Activated CD8-positive, alpha-beta T cell treated with anti-CD3 and anti-CD28 coated beads, Interleukin-2, amount 10 ng/mL, durations not matched to agents 7 days and 5 days (primary cell): ENCODE measurements at regions not wholly inside any gene's neighbourhood (a gene's known extent, or its start where the extent isn't known, plus 50 kb on each side); places are given as distances from the start of the nearest gene placed in this dataset.

Experiments used
- ATAC-seq: fragments of 150-1000 bp; cut with Tn5 transposase; one replicate; pipeline ENCODE4 v1.10.0; 2021; ENCODE audit warnings: moderate library complexity
- CTCF ChIA-PET: fragments of 350-600 bp; sonication (Branson Sonifier 250); formaldehyde crosslinking; loops from one replicate; lab custom pipeline; 2021; ENCODE audit warnings: antibody characterized with exemption; lab: Charles Lee
- POLR2A ChIA-PET: fragments of 350-600 bp; sonication (Branson Sonifier 250); formaldehyde crosslinking; loops from one replicate; lab custom pipeline; 2021; ENCODE audit warnings: antibody characterized with exemption; lab: Charles Lee
- DNase-seq: peaks from one replicate; pipeline ENCODE4 v3.0.0-alpha.2; 2020
- H3K27ac Mint-ChIP-seq: one replicate; pipeline ENCODE4 v1.8.0; 2021; ENCODE audit warnings: mild to moderate bottlenecking, mixed read lengths
- H3K27me3 Mint-ChIP-seq: one replicate; pipeline ENCODE4 v1.8.0; 2021; ENCODE audit warnings: low read depth, mixed read lengths
- H3K36me3 Mint-ChIP-seq: one replicate; pipeline ENCODE4 v1.8.0; 2021; ENCODE audit warnings: low read depth, mixed read lengths
- H3K4me1 Mint-ChIP-seq: one replicate; pipeline ENCODE4 v1.8.0; 2021; ENCODE audit warnings: low read depth, mixed read lengths
- H3K4me3 Mint-ChIP-seq: one replicate; pipeline ENCODE4 v1.8.0; 2021; ENCODE audit warnings: mild to moderate bottlenecking, mixed read lengths
- H3K9me3 Mint-ChIP-seq: one replicate; pipeline ENCODE4 v1.8.0; 2022; ENCODE audit warnings: mixed read lengths; ENCODE audit not compliant: insufficient read depth

- ChIA-PET CTCF (no interaction called here), POLR2A (no interaction called here)
- no peak for ATAC-seq
Measured at GRCh38 chr3:150142936-150143335, 172.2 kb upstream of the PFN2 start.

DNA sequence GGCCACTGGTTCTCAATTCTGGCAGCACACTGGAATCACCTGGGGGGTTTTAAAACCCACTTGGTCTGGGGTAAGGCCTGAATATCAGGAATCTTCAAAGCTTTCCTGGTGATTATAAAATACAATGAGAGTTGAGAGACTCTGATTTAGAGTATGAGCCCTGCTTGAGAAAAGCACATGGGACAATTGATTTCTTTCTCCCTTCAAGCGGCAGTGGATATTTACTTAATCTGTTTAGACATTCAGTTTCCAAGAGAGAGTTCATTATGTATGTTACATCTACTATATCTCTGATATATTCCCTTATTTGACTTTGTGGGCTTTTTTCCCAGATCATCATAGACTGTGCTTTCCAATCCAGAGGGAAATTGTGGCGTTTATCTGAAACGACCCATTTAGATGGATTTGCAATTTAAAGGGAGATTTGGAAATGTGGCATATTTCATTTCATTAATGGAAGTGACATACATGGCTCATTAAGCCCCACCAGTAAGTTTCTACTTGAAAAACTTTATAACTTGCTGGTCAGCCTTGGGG is 171.2 kb upstream of the PFN2 start:
- no peak overlapping the region for H3K4me3 Mint-ChIP-seq
- H3K36me3 Mint-ChIP-seq, result no peaks in the 10 kb centered on the region
- ChIA-PET POLR2A (no interaction called here), CTCF (no interaction called here)
- DNase-seq (no peak), ATAC-seq (no peak)
- peaks cover 5% of the 10 kb centered on the region for H3K27me3 Mint-ChIP-seq
- H3K9me3 Mint-ChIP-seq, result no peaks in the 10 kb centered on the region
- no peak overlapping the region for H3K27ac Mint-ChIP-seq
- H3K4me1 Mint-ChIP-seq, result no peaks in the 10 kb centered on the region

More at GRCh38 chr3:150142936-150143335, 172.2 kb upstream of the PFN2 start:
- DNase-seq, result no peak
- Mint-ChIP-seq H3K27ac (no peak overlapping the region), H3K36me3 (no peaks in the 10 kb centered on the region), H3K4me1 (peaks cover 4% of the 10 kb centered on the region), H3K4me3 (no peak overlapping the region), H3K9me3 (no peaks in the 10 kb centered on the region), H3K27me3 (peaks cover 3% of the 10 kb centered on the region)

- H3K27ac Mint-ChIP-seq, result no peak overlapping the region
- ChIA-PET POLR2A (interaction anchor here (0.6 to 0.7 kb wide), 2 partner anchors 19 to 95 kb away, joined by 3 read pairs; no protein-coding TSS in a partner anchor), CTCF (no interaction called here)
- H3K4me3 Mint-ChIP-seq, result no peak overlapping the region
- no peaks in the 10 kb centered on the region for H3K4me1 Mint-ChIP-seq
- no peaks in the 10 kb centered on the region for H3K9me3 Mint-ChIP-seq
- ATAC-seq, result no peak
- peaks cover 10% of the 10 kb centered on the region for H3K27me3 Mint-ChIP-seq
- H3K36me3 Mint-ChIP-seq, result no peaks in the 10 kb centered on the region
- no peak for DNase-seq
Measured at GRCh38 chr3:150140614-150141321, 170.1 kb upstream of the PFN2 start.

- H3K4me3 Mint-ChIP-seq, result no peak overlapping the region
- H3K36me3 Mint-ChIP-seq, result no peaks in the 10 kb centered on the region
- H3K4me1 Mint-ChIP-seq, result no peaks in the 10 kb centered on the region
- ChIA-PET POLR2A (no interaction called here), CTCF (no interaction called here)
- DNase-seq, result no peak
- H3K27me3 Mint-ChIP-seq, result peaks cover 12% of the 10 kb centered on the region
- no peaks in the 10 kb centered on the region for H3K9me3 Mint-ChIP-seq
- H3K27ac Mint-ChIP-seq, result no peak overlapping the region
- ATAC-seq, result no peak
Measured at GRCh38 chr3:150138824-150139223, 168.1 kb upstream of the PFN2 start.

- ATAC-seq (no peak), DNase-seq (no peak)
- H3K4me1 Mint-ChIP-seq, result no peaks in the 10 kb centered on the region
- no peaks in the 10 kb centered on the region for H3K36me3 Mint-ChIP-seq
- H3K27me3 Mint-ChIP-seq, result peaks cover 12% of the 10 kb centered on the region
- no peaks in the 10 kb centered on the region for H3K9me3 Mint-ChIP-seq
- H3K4me3 Mint-ChIP-seq, result no peak overlapping the region
- POLR2A ChIA-PET, result no interaction called here
- no peak overlapping the region for H3K27ac Mint-ChIP-seq
- CTCF ChIA-PET, result no interaction called here
Measured at GRCh38 chr3:150136242-150136641, 165.5 kb upstream of the PFN2 start.

DNA sequence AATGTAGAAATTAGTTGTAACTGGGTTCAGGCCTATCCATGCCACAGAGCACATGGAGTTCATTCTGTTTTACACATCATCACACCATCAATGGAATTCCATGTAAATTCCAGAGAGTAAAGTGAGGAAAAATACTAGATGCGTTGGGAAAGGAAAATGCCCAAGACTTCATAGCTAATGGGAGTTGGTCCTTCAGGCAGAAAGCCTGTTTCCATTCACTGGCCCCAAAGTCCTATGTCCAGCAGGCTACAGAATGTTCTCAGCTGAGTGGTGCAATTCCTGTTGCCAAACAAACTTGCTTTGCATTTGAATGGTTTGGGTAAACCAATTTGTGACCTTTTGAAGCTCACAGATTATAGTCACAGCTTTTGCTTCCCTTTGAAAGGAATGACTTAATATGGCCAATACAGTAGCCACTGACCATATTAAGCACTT is 164.6 kb upstream of the PFN2 start:
- Mint-ChIP-seq H3K27ac (no peak overlapping the region), H3K9me3 (no peaks in the 10 kb centered on the region), H3K4me1 (no peaks in the 10 kb centered on the region), H3K4me3 (no peak overlapping the region), H3K27me3 (peaks cover 12% of the 10 kb centered on the region), H3K36me3 (no peaks in the 10 kb centered on the region)
- ATAC-seq, result no peak
- ChIA-PET POLR2A (no interaction called here), CTCF (no interaction called here)
- DNase-seq, result no peak

- DNase-seq (no peak), ATAC-seq (no peak)
- Mint-ChIP-seq H3K36me3 (no peaks in the 10 kb centered on the region), H3K4me3 (no peak overlapping the region), H3K9me3 (no peaks in the 10 kb centered on the region), H3K27ac (no peak overlapping the region), H3K4me1 (no peaks in the 10 kb centered on the region), H3K27me3 (peaks cover 16% of the 10 kb centered on the region)
- POLR2A ChIA-PET, result no interaction called here
- CTCF ChIA-PET, result no interaction called here
Measured at GRCh38 chr3:150133293-150133692, 162.6 kb upstream of the PFN2 start.

- no peak overlapping the region for H3K4me3 Mint-ChIP-seq
- no peak overlapping the region for H3K27ac Mint-ChIP-seq
- no peaks in the 10 kb centered on the region for H3K9me3 Mint-ChIP-seq
- ATAC-seq (no peak), DNase-seq (no peak)
- no peaks in the 10 kb centered on the region for H3K4me1 Mint-ChIP-seq
- ChIA-PET CTCF (no interaction called here), POLR2A (no interaction called here)
- H3K27me3 Mint-ChIP-seq, result peaks cover 16% of the 10 kb centered on the region
- H3K36me3 Mint-ChIP-seq, result no peaks in the 10 kb centered on the region
Measured at GRCh38 chr3:150132101-150132749, 161.5 kb upstream of the PFN2 start.

DNA sequence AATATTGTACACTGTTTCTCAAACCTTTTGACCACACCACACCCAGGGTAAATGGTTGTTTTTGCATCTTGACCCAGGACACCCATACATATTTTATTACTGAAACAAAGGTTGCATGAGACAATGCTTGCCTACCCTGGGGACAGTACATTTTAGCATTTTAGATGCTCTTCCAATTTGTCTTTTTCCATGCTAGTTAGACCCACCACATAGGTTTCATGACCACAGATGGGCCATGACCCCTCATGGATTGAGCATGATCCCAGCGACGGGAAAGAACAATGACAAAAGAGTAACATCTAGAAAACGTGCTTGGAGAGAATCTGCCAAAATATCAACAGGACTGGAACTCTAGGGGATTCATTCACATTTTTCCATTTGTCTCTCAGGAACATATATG is 161.0 kb upstream of the PFN2 start:
- no peak for ATAC-seq
- DNase-seq, result no peak
- no peaks in the 10 kb centered on the region for H3K36me3 Mint-ChIP-seq
- no peaks in the 10 kb centered on the region for H3K4me1 Mint-ChIP-seq
- H3K4me3 Mint-ChIP-seq, result no peak overlapping the region
- no peak overlapping the region for H3K27ac Mint-ChIP-seq
- H3K9me3 Mint-ChIP-seq, result no peaks in the 10 kb centered on the region
- CTCF ChIA-PET, result no interaction called here
- POLR2A ChIA-PET, result no interaction called here
- H3K27me3 Mint-ChIP-seq, result peaks cover 12% of the 10 kb centered on the region

DNA sequence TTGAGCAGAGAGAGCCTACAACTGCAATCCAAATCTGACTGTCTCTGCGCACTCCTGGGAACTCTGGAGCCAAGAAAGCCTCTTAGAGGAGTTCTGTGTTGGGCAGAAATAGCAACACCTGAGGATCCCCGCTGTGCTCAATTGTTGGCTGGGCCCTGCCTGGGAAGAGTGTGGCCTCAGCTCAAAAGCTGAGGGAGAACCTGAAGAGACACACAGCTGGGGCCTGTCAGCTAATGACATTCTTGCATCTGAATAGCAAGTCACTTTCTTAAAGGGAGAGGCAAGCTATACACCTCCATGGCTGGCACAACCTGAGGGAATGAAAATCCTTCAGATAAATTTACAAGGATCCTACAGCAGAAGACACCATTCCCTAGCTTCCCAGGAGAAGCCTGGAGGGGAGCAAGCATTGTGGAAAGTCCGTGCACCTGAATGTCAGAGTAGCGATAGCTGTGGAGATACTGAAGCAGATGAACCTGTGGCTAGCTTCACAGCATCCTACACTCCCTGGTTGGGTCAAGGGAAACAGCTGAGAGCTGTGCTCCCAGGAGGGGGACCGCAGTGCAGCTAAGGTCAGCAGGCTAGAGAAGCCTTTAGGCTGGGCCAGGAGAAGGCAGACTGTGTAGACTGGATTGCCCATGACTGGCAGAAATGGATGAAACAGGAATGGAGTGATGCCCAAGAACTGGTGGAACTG is 159.9 kb upstream of the PFN2 start:
- CTCF ChIA-PET, result no interaction called here
- Mint-ChIP-seq H3K4me3 (no peak overlapping the region), H3K9me3 (no peaks in the 10 kb centered on the region), H3K27ac (no peak overlapping the region), H3K36me3 (no peaks in the 10 kb centered on the region), H3K4me1 (no peaks in the 10 kb centered on the region), H3K27me3 (peaks cover 11% of the 10 kb centered on the region)
- POLR2A ChIA-PET, result no interaction called here
- DNase-seq, result no peak
- no peak for ATAC-seq

- ChIA-PET POLR2A (interaction anchor here (0.6 kb wide), 1 partner anchor 375 kb away, joined by 3 read pairs; no protein-coding TSS in a partner anchor), CTCF (no interaction called here)
- ATAC-seq (no peak), DNase-seq (no peak)
- no peaks in the 10 kb centered on the region for H3K36me3 Mint-ChIP-seq
- H3K27me3 Mint-ChIP-seq, result peaks cover 11% of the 10 kb centered on the region
- H3K4me1 Mint-ChIP-seq, result no peaks in the 10 kb centered on the region
- no peaks in the 10 kb centered on the region for H3K9me3 Mint-ChIP-seq
- H3K27ac Mint-ChIP-seq, result no peak overlapping the region
- no peak overlapping the region for H3K4me3 Mint-ChIP-seq
Measured at GRCh38 chr3:150129166-150129565, 158.5 kb upstream of the PFN2 start.

DNA sequence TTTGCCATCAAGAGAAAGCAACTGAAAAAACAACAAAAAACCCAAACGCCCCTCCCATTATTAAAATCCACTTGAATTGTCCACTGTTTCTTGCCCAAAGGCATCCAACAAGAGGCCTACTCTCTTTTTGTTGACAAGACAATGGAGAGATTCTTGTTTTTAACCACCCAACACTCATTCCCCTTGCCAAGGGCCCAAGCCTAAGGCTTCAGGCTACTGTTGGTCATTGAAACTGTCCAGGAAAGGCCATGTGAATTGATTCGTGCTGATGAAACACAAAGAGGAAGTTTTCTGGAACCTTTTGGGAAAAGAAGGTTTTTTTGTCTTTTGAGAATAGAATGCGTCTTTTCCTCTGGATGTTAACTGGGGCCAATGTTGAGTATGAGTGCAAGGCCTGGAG is 157.4 kb upstream of the PFN2 start:
- no peak overlapping the region for H3K4me3 Mint-ChIP-seq
- ATAC-seq (no peak), DNase-seq (no peak)
- POLR2A ChIA-PET, result no interaction called here
- peaks cover 11% of the 10 kb centered on the region for H3K27me3 Mint-ChIP-seq
- no peaks in the 10 kb centered on the region for H3K36me3 Mint-ChIP-seq
- CTCF ChIA-PET, result no interaction called here
- no peaks in the 10 kb centered on the region for H3K9me3 Mint-ChIP-seq
- H3K27ac Mint-ChIP-seq, result no peak overlapping the region
- H3K4me1 Mint-ChIP-seq, result no peaks in the 10 kb centered on the region
